ENCODE measurements at regions not wholly inside any gene's neighbourhood (a gene's known extent, or its start where the extent isn't known, plus 50 kb on each side); places are given as distances from the start of the nearest gene placed in this dataset.

GRCh38 chr2:35463805-35464596 lies 891.6 kb upstream of the CRIM1 start:
- H3K4me3 ChIP-seq (ENCODE audit: low read depth, low read length) = no peak overlapping the region
- H3K27ac ChIP-seq (ENCODE audit: extremely low read depth, low read depth, low read length) = no peak overlapping the region
- POLR2A ChIA-PET = no interaction called here
- CTCF ChIA-PET = no interaction called here
- H3K4me1 ChIP-seq (ENCODE audit: control insufficient read depth, insufficient read depth, low read length) = no peaks in the 10 kb centered on the region
- TF ChIP-seq TCF7L2 (IDR thresholded peaks at IDR 0.05; ENCODE audit: borderline replicate concordance, low read depth, low read length) (no peak), ZNF513 (tag by site-specific recombination; IDR thresholded peaks at IDR 0.05) (no peak), ZBTB7A (tag by site-specific recombination; IDR thresholded peaks at IDR 0.05; ENCODE audit: low read depth) (no peak), GLIS2 (tag by site-specific recombination; IDR thresholded peaks at IDR 0.05) (no peak), ZNF658 (tag by site-specific recombination; IDR thresholded peaks at IDR 0.05) (no peak), ZNF341 (tag by site-specific recombination; IDR thresholded peaks at IDR 0.05; ENCODE audit: low read depth) (no peak), ZNF354C (tag by site-specific recombination; IDR thresholded peaks at IDR 0.05; ENCODE audit: borderline replicate concordance, low read depth) (no peak), ZNF416 (tag by site-specific recombination; IDR thresholded peaks at IDR 0.05) (no peak), REST (tag by site-specific recombination; IDR thresholded peaks at IDR 0.05) (no peak), ZBTB10 (tag by site-specific recombination; IDR thresholded peaks at IDR 0.05) (no peak)
- no peaks in the 10 kb centered on the region for H3K9me3 ChIP-seq (ENCODE audit: control insufficient read depth, insufficient read depth, low read depth, low read length)
- no peaks in the 10 kb centered on the region for H3K36me3 ChIP-seq (ENCODE audit: control insufficient read depth in 2 of 2, insufficient read depth in 1 of 2, low read length in 2 of 2)

GRCh38 chr2:35462226-35462998 lies 893.2 kb upstream of the CRIM1 start:
- Histone ChIP-seq H3K36me3 (ENCODE audit: control insufficient read depth in 2 of 2, insufficient read depth in 1 of 2, low read length in 2 of 2) (no peaks in the 10 kb centered on the region), H3K4me3 (ENCODE audit: low read depth, low read length) (no peak overlapping the region), H3K9me3 (ENCODE audit: control insufficient read depth, insufficient read depth, low read depth, low read length) (no peaks in the 10 kb centered on the region), H3K27ac (ENCODE audit: extremely low read depth, low read depth, low read length) (no peak overlapping the region), H3K4me1 (ENCODE audit: control insufficient read depth, insufficient read depth, low read length) (no peaks in the 10 kb centered on the region)
- ChIA-PET POLR2A (no interaction called here), CTCF (no interaction called here)
- no peak for TF ChIP-seq ZNF398 (tag by site-specific recombination; IDR thresholded peaks at IDR 0.05)
- no peak for TF ChIP-seq ZNF776 (tag by site-specific recombination; IDR thresholded peaks at IDR 0.05; ENCODE audit: borderline replicate concordance)
- no peak for TF ChIP-seq ZNF677 (tag by site-specific recombination; IDR thresholded peaks at IDR 0.05)
- TF ChIP-seq ZSCAN4 (tag by site-specific recombination; IDR thresholded peaks at IDR 0.05) = no peak
- TF ChIP-seq ZNF777 (tag by site-specific recombination; IDR thresholded peaks at IDR 0.05; ENCODE audit: borderline replicate concordance) = no peak
- TF ChIP-seq TRIM28 (IDR thresholded peaks at IDR 0.05; ENCODE audit: borderline replicate concordance, low read length) = no peak
- TF ChIP-seq ZNF341 (tag by site-specific recombination; IDR thresholded peaks at IDR 0.05; ENCODE audit: low read depth) = no peak
- no peak for TF ChIP-seq ZNF133 (tag by site-specific recombination; IDR thresholded peaks at IDR 0.05)
- TF ChIP-seq SCRT1 (tag by site-specific recombination; IDR thresholded peaks at IDR 0.05; ENCODE audit: borderline replicate concordance) = no peak
- no peak for TF ChIP-seq ZNF23 (tag by site-specific recombination; IDR thresholded peaks at IDR 0.05; ENCODE audit: borderline replicate concordance)

Data from HEK293 (cell line).